ENCODE measurements at regions not wholly inside any gene's neighbourhood (a gene's known extent, or its start where the extent isn't known, plus 50 kb on each side); places are given as distances from the start of the nearest gene placed in this dataset.

- TF ChIP-seq CTCF (IDR thresholded peaks at IDR 0.05) (no peak), POLR2A (IDR thresholded peaks at IDR 0.05) (no peak)
These were observed 76.4 kb upstream of the FCN1 start for GRCh38 chr9:134993996-134994720.
